Caco-2 (cell line): ENCODE measurements at regions not wholly inside any gene's neighbourhood (a gene's known extent, or its start where the extent isn't known, plus 50 kb on each side); places are given as distances from the start of the nearest gene placed in this dataset.
A peak's percentile ranks its signal among the peaks of the same experiment; 100 is the strongest.
"Not testable (repeated sequence)": the region's sequence is repeated elsewhere in the genome, so short reads cannot be mapped to it uniquely, and the experiment has no call there.

Experiments
- BruUV-seq: library from RNA; stranded (reverse); fragments of 400-500 nt; replicated peaks from 2 replicates; lab custom pipeline; 2021; lab: Mats Ljungman, UMichigan
- CTCF ChIA-PET: fragments of 300-600 bp; sonication (Branson Sonifier 250); formaldehyde crosslinking; loops from one replicate; lab custom pipeline; 2022; ENCODE audit warnings: antibody characterized with exemption; lab: Charles Lee
- POLR2A ChIA-PET: fragments of 300-600 bp; sonication (Branson Sonifier 250); formaldehyde crosslinking; loops from one replicate; lab custom pipeline; 2022; ENCODE audit warnings: antibody characterized with exemption; lab: Charles Lee
- DNase-seq, 2 experiments: peaks; one replicate each; pipeline versions ENCODE4 v3.0.0 to v3.0.0-alpha.2; 2020 to 2022
- H3K27me3 ChIP-seq: replicated peaks from 2 replicates; pipeline ENCODE4 v1.6.0; 2011; ENCODE audit warnings: low read length; ENCODE audit not compliant: control insufficient read depth, insufficient read depth
- H3K36me3 ChIP-seq: 2 replicates; pipeline ENCODE4 v1.5.1; 2011; ENCODE audit warnings: low read length; ENCODE audit not compliant: control insufficient read depth, insufficient read depth
- H3K4me1 ChIP-seq: fragments of 250-450 bp; sonication (Bioruptor Pico); 2 replicates; pipeline ENCODE4 v1.5.1; 2020; ENCODE audit warnings: mild to moderate bottlenecking
- H3K4me3 ChIP-seq: 2 replicates; pipeline ENCODE4 v1.5.1; 2011; ENCODE audit warnings: low read depth, mild to moderate bottlenecking, control low read depth, low read length
- H3K9me3 ChIP-seq: fragments of 250-450 bp; sonication (Bioruptor Pico); 2 replicates; pipeline ENCODE4 v1.5.1; 2020; ENCODE audit warnings: mild to moderate bottlenecking, moderate library complexity
- H3K27ac Mint-ChIP-seq: one replicate; pipeline ENCODE4 v1.8.0; 2022; ENCODE audit warnings: mixed read lengths; ENCODE audit not compliant: unreplicated experiment
- H3K27me3 Mint-ChIP-seq: one replicate; pipeline ENCODE4 v1.8.0; 2022; ENCODE audit warnings: mixed read lengths; ENCODE audit not compliant: insufficient read depth, unreplicated experiment
- H3K36me3 Mint-ChIP-seq: one replicate; pipeline ENCODE4 v1.8.0; 2022; ENCODE audit warnings: mild to moderate bottlenecking, mixed read lengths; ENCODE audit not compliant: insufficient read depth, unreplicated experiment
- H3K4me1 Mint-ChIP-seq: one replicate; pipeline ENCODE4 v1.8.0; 2022; ENCODE audit warnings: low read depth, mixed read lengths; ENCODE audit not compliant: unreplicated experiment
- H3K4me3 Mint-ChIP-seq: one replicate; pipeline ENCODE4 v1.8.0; 2022; ENCODE audit warnings: mild to moderate bottlenecking, moderate library complexity, mixed read lengths; ENCODE audit not compliant: unreplicated experiment
- H3K9me3 Mint-ChIP-seq: one replicate; pipeline ENCODE4 v1.8.0; 2022; ENCODE audit warnings: mixed read lengths; ENCODE audit not compliant: unreplicated experiment
- intact Hi-C: fragments of 100-400 bp; cut with micrococcal nuclease; formaldehyde crosslinking; loops from one replicate; pipeline ENCODE4 v1.10.0; 2022; ENCODE audit not compliant: unreplicated experiment
- TF ChIP-seq, protein P1 (sequence below), 2 experiments: fragments of 200-600 bp in 1 of 2; IDR thresholded peaks; 1 replicate in 1 of 2; 2 replicates in 1 of 2; pipeline versions ENCODE4 v1.5.1 to v1.8.0; 2011 to 2022; ENCODE audit warnings: antibody characterized with exemption in 1 of 2, control low read depth in 1 of 2, inconsistent platforms in 1 of 2, low read depth in 1 of 2, low read length in 1 of 2, mild to moderate bottlenecking in 1 of 2, moderate library complexity in 1 of 2; ENCODE audit not compliant: insufficient read depth in 1 of 2, severe bottlenecking in 1 of 2, unreplicated experiment in 1 of 2

DNA sequence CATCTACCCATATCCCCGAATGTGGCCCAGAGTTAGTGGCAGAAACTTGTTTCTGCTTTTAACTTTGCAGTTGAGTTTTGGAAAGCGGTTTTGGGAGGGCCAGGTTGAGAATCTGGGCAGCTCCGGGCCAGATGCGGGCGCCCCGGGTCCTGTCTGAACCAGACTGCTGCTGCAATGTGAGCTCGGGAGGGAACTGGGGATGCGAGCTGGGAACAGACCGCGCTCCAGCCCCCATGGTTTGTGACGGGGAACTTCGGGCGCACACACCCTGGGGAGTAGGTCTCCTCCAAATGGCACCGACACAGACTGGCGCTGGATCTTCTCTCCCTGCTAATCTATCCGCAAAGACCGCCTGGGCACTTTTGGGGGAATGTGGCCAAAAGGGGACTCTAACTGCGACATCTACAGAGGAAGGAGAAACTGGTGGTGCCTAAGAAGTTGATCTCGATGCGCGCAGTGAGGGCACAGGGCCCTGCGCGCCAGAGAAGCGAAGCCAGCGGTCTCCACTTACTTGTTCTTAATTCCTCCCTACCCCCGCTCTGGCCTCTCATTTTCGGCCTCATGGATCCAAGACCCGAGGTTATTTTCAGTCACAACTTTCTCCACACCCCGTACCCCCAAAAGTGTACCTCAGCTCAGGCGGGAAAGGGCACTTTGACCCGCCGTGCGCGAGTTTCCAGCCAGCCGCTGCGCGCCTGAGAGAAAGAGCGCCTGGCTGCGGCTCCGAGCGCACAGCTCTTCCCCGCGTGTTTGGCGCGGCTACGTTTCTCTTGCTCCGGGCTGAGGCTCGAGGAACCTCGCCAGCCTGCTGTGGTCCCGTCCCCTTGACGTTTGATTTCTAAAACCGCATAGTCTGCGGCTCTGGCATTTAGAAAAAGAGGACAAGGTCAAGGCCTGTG is 411.0 kb upstream of the ESRRG start:
- Mint-ChIP-seq H3K27me3 (peaks cover 10% of the 10 kb centered on the region), H3K27ac (no peak overlapping the region), H3K9me3 (no peaks in the 10 kb centered on the region), H3K4me3 (peak overlapping the region; percentile 85), H3K4me1 (peaks cover 13% of the 10 kb centered on the region), H3K36me3 (no peaks in the 10 kb centered on the region)
- DNase-seq = no peak
- H3K4me3 ChIP-seq = peak overlapping the region; percentile 52
- H3K36me3 ChIP-seq = no peaks in the 10 kb centered on the region
- BruUV-seq = no TSS peak
- H3K27me3 ChIP-seq = no peaks in the 10 kb centered on the region; the same call in 1 of the 2 replicates
- POLR2A ChIA-PET = no interaction called here
- intact Hi-C loops = loop anchor here (5.0 kb wide), 1 partner anchor 382 kb away; no protein-coding TSS in a partner anchor
- TF ChIP-seq, protein P1, sequence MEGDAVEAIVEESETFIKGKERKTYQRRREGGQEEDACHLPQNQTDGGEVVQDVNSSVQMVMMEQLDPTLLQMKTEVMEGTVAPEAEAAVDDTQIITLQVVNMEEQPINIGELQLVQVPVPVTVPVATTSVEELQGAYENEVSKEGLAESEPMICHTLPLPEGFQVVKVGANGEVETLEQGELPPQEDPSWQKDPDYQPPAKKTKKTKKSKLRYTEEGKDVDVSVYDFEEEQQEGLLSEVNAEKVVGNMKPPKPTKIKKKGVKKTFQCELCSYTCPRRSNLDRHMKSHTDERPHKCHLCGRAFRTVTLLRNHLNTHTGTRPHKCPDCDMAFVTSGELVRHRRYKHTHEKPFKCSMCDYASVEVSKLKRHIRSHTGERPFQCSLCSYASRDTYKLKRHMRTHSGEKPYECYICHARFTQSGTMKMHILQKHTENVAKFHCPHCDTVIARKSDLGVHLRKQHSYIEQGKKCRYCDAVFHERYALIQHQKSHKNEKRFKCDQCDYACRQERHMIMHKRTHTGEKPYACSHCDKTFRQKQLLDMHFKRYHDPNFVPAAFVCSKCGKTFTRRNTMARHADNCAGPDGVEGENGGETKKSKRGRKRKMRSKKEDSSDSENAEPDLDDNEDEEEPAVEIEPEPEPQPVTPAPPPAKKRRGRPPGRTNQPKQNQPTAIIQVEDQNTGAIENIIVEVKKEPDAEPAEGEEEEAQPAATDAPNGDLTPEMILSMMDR (IDR thresholded peaks at IDR 0.05; ENCODE audit: insufficient read depth in 1 of 2, low read depth in 1 of 2, low read length in 1 of 2, severe bottlenecking in 1 of 2, unreplicated experiment in 1 of 2) = no peak
- CTCF ChIA-PET = no interaction called here
- no peaks in the 10 kb centered on the region for H3K9me3 ChIP-seq
- H3K4me1 ChIP-seq = no peaks in the 10 kb centered on the region

DNA sequence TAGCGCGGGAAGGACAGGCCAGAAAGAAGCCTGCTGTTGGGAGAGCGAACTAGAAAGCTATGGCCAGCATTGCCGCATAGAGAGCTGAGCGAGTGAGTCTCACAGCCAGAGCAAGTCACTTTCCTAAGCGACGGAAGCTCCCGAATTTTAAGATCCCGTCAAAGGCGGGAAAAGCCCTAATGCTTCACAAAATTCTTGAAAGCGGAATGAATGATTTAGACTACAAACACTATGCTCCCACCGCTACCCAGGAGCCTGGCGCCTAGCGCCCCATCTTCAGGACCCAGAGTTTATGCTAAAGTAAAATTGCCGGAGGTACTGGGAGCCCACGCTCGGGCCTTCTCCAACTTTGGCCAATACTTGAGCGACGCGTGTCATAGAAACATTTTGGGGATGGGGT is 409.9 kb upstream of the ESRRG start:
- Mint-ChIP-seq H3K4me3 (no peak overlapping the region), H3K4me1 (peaks cover 13% of the 10 kb centered on the region), H3K27me3 (peaks cover 10% of the 10 kb centered on the region), H3K9me3 (no peaks in the 10 kb centered on the region), H3K36me3 (no peaks in the 10 kb centered on the region), H3K27ac (no peak overlapping the region)
- intact Hi-C loops = loop anchor here (5.0 kb wide), 1 partner anchor 381 kb away; no protein-coding TSS in a partner anchor
- Histone ChIP-seq H3K4me1 (no peaks in the 10 kb centered on the region), H3K4me3 (no peak overlapping the region), H3K36me3 (no peaks in the 10 kb centered on the region), H3K27me3 (no peaks in the 10 kb centered on the region; the same call in 1 of the 2 replicates), H3K9me3 (no peaks in the 10 kb centered on the region)
- ChIA-PET POLR2A (no interaction called here), CTCF (no interaction called here)
- BruUV-seq = no TSS peak
- DNase-seq = no peak
- TF ChIP-seq, protein P1 (IDR thresholded peaks at IDR 0.05; ENCODE audit: insufficient read depth in 1 of 2, low read depth in 1 of 2, low read length in 1 of 2, severe bottlenecking in 1 of 2, unreplicated experiment in 1 of 2) = no peak

DNA sequence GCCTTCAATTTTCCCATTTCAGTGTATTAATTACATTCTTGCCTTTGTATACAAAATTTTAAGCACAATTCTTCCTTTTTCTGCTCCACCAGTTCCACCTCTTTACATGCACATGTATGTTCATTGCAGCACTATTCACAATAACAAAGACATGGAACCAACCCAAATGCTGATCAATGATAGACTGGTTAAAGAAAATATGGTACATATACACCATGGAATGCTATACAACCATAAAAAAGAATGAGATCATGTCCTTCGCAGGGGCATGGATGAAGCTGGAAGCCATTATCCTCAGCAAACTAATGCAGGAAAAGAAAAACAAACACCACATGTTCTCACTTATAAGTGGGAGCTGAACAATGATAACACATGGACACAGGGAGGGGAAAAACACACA is 400.1 kb upstream of the ESRRG start:
- H3K4me3 Mint-ChIP-seq, H3K27me3 Mint-ChIP-seq, DNase-seq, H3K36me3 ChIP-seq, CTCF ChIA-PET, H3K27ac Mint-ChIP-seq, H3K36me3 Mint-ChIP-seq, H3K4me3 ChIP-seq, intact Hi-C loops, H3K4me1 ChIP-seq, H3K27me3 ChIP-seq, H3K9me3 Mint-ChIP-seq, H3K4me1 Mint-ChIP-seq, H3K9me3 ChIP-seq, POLR2A ChIA-PET, BruUV-seq: not testable (repeated sequence)
